ENCODE measurements at regions not wholly inside any gene's neighbourhood (a gene's known extent, or its start where the extent isn't known, plus 50 kb on each side); places are given as distances from the start of the nearest gene placed in this dataset.

DNA sequence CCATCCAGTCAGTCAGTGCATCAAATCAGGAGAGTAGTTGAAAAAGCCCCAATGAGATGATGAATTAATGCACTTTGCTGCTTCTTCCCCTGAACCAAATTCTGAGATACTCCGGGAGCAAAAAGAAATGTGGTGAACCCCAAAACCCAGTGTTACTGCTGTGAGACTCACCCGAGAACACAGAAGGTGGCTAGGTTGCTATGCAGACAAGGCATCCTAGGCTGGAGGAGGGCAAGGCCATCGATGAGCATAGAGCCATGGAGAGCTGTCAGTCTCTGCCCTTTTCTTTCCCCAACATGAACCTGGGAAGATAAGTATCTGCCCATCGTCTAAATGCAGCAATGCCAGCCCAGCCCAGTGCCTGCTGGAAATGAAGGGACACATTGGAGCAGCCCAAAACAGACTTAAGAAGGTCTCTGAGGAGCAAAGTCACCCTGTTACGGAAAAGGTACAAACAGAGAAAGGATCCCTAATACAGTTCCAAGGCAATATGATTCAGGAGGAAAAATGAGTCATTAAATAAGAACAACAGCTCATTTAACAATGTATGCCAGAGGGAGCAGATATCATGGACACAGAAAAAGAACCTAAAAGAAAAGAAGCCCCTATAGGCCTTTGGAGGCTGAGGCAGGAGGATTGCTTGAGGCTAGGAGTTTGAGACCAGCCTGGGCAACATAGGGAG, 272.0 kb downstream of the FOXO1 start:
- no peak overlapping the region for H3K4me2 ChIP-seq (ENCODE audit: low read depth, low read length, poor library complexity, severe bottlenecking)
- no peak overlapping the region for H3K4me3 ChIP-seq (ENCODE audit: insufficient read depth, low read length, poor library complexity, severe bottlenecking)
- no peak overlapping the region for H2AFZ ChIP-seq (ENCODE audit: low read depth, low read length, severe bottlenecking)
- no peaks in the 10 kb centered on the region for H3K9me3 ChIP-seq (ENCODE audit: insufficient read depth, low read length)
- no peak overlapping the region for H3K9ac ChIP-seq (ENCODE audit: low read length)
- H3K9me2 ChIP-seq (replicated peaks; ENCODE audit: insufficient read depth, low read length), result no peaks in the 10 kb centered on the region
- TF ChIP-seq EZH2phosphoT487 (conservative IDR thresholded peaks at IDR 0.05; ENCODE audit: low read length), result no peak
- TF ChIP-seq, protein P1, sequence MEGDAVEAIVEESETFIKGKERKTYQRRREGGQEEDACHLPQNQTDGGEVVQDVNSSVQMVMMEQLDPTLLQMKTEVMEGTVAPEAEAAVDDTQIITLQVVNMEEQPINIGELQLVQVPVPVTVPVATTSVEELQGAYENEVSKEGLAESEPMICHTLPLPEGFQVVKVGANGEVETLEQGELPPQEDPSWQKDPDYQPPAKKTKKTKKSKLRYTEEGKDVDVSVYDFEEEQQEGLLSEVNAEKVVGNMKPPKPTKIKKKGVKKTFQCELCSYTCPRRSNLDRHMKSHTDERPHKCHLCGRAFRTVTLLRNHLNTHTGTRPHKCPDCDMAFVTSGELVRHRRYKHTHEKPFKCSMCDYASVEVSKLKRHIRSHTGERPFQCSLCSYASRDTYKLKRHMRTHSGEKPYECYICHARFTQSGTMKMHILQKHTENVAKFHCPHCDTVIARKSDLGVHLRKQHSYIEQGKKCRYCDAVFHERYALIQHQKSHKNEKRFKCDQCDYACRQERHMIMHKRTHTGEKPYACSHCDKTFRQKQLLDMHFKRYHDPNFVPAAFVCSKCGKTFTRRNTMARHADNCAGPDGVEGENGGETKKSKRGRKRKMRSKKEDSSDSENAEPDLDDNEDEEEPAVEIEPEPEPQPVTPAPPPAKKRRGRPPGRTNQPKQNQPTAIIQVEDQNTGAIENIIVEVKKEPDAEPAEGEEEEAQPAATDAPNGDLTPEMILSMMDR (IDR thresholded peaks at IDR 0.05; ENCODE audit: insufficient read depth, low read length, poor library complexity, severe bottlenecking), result no peak
- H3K27ac ChIP-seq (ENCODE audit: low read depth, low read length), result no peak overlapping the region
- H3F3A ChIP-seq (ENCODE audit: insufficient read depth), result no peaks in the 10 kb centered on the region; the same call in 1 of the 2 replicates
- H3K79me2 ChIP-seq (ENCODE audit: insufficient read depth, low read length), result no peaks in the 10 kb centered on the region
- H3K27me3 ChIP-seq (ENCODE audit: low read length), result no peaks in the 10 kb centered on the region
- H4K20me1 ChIP-seq (ENCODE audit: low read depth, low read length), result no peaks in the 10 kb centered on the region
- no peaks in the 10 kb centered on the region for H3K36me3 ChIP-seq (ENCODE audit: low read length)

- H3K79me2 ChIP-seq (ENCODE audit: insufficient read depth, low read length), result no peaks in the 10 kb centered on the region
- no peak for TF ChIP-seq EZH2phosphoT487 (conservative IDR thresholded peaks at IDR 0.05; ENCODE audit: low read length)
- TF ChIP-seq, protein P1 (IDR thresholded peaks at IDR 0.05; ENCODE audit: insufficient read depth, low read length, poor library complexity, severe bottlenecking), result no peak
- H3K27ac ChIP-seq (ENCODE audit: low read depth, low read length), result no peak overlapping the region
- H3K27me3 ChIP-seq (ENCODE audit: low read length), result no peaks in the 10 kb centered on the region
- H3K9me2 ChIP-seq (replicated peaks; ENCODE audit: insufficient read depth, low read length), result no peaks in the 10 kb centered on the region
- H2AFZ ChIP-seq (ENCODE audit: low read depth, low read length, severe bottlenecking), result no peak overlapping the region
- no peaks in the 10 kb centered on the region for H3K36me3 ChIP-seq (ENCODE audit: low read length)
- H3K4me2 ChIP-seq (ENCODE audit: low read depth, low read length, poor library complexity, severe bottlenecking), result no peak overlapping the region
- H4K20me1 ChIP-seq (ENCODE audit: low read depth, low read length), result no peaks in the 10 kb centered on the region
- H3K4me3 ChIP-seq (ENCODE audit: insufficient read depth, low read length, poor library complexity, severe bottlenecking), result no peak overlapping the region
- no peaks in the 10 kb centered on the region; the same call in 1 of the 2 replicates for H3F3A ChIP-seq (ENCODE audit: insufficient read depth)
- no peak overlapping the region for H3K9ac ChIP-seq (ENCODE audit: low read length)
- no peaks in the 10 kb centered on the region for H3K9me3 ChIP-seq (ENCODE audit: insufficient read depth, low read length)
Observed at GRCh38 chr13:40398065-40398464, 268.4 kb downstream of the FOXO1 start.

- no peak for TF ChIP-seq EZH2phosphoT487 (conservative IDR thresholded peaks at IDR 0.05; ENCODE audit: low read length)
- TF ChIP-seq, protein P1 (IDR thresholded peaks at IDR 0.05; ENCODE audit: insufficient read depth, low read length, poor library complexity, severe bottlenecking), result no peak
- Histone ChIP-seq H4K20me1 (ENCODE audit: low read depth, low read length) (no peaks in the 10 kb centered on the region), H3K9me2 (replicated peaks; ENCODE audit: insufficient read depth, low read length) (no peaks in the 10 kb centered on the region), H3K36me3 (ENCODE audit: low read length) (no peaks in the 10 kb centered on the region), H3F3A (ENCODE audit: insufficient read depth) (no peaks in the 10 kb centered on the region; the same call in 1 of the 2 replicates), H3K79me2 (ENCODE audit: insufficient read depth, low read length) (no peaks in the 10 kb centered on the region), H3K9me3 (ENCODE audit: insufficient read depth, low read length) (no peaks in the 10 kb centered on the region), H3K4me3 (ENCODE audit: insufficient read depth, low read length, poor library complexity, severe bottlenecking) (no peak overlapping the region), H3K27ac (ENCODE audit: low read depth, low read length) (no peak overlapping the region), H3K4me2 (ENCODE audit: low read depth, low read length, poor library complexity, severe bottlenecking) (no peak overlapping the region), H3K9ac (ENCODE audit: low read length) (no peak overlapping the region), H3K27me3 (ENCODE audit: low read length) (no peaks in the 10 kb centered on the region), H2AFZ (ENCODE audit: low read depth, low read length, severe bottlenecking) (no peak overlapping the region)
Observed at GRCh38 chr13:40399756-40400155, 266.7 kb downstream of the FOXO1 start.

Measured in SU-DHL-6 (cell line).